Trophoblast cell (in vitro differentiated cells and primary cell): ENCODE measurements at regions not wholly inside any gene's neighbourhood (a gene's known extent, or its start where the extent isn't known, plus 50 kb on each side); places are given as distances from the start of the nearest gene placed in this dataset.
"Not testable (repeated sequence)": the region's sequence is repeated elsewhere in the genome, so short reads cannot be mapped to it uniquely, and the experiment has no call there.

ENCODE experiments used
- DNase-seq, 2 donors: peaks; one replicate each; pipeline ENCODE4 v3.0.0-alpha.2; 2016
- H2AFZ ChIP-seq: 2 replicates; pipeline ENCODE4 v1.6.1; 2013; ENCODE audit warnings: low read length, moderate library complexity, mild to moderate bottlenecking; ENCODE audit not compliant: insufficient read depth, poor library complexity
- H2AK5ac ChIP-seq: 2 replicates; pipeline ENCODE4 v1.6.1; 2013; ENCODE audit warnings: mild to moderate bottlenecking, low read length
- H2BK120ac ChIP-seq: 2 replicates; pipeline ENCODE4 v1.6.1; 2013; ENCODE audit warnings: low read length, mild to moderate bottlenecking, moderate library complexity; ENCODE audit not compliant: insufficient read depth, poor library complexity
- H2BK12ac ChIP-seq: 2 replicates; pipeline ENCODE4 v1.6.1; 2013; ENCODE audit warnings: mild to moderate bottlenecking, low read length, moderate library complexity
- H2BK5ac ChIP-seq: 2 replicates; pipeline ENCODE4 v1.6.1; 2013; ENCODE audit warnings: low read length, low read depth, moderate library complexity, mild to moderate bottlenecking; ENCODE audit not compliant: poor library complexity
- H3K14ac ChIP-seq: 2 replicates; pipeline ENCODE4 v1.6.1; 2013; ENCODE audit warnings: mild to moderate bottlenecking, low read length
- H3K18ac ChIP-seq: 2 replicates; pipeline ENCODE4 v1.6.1; 2013; ENCODE audit warnings: mild to moderate bottlenecking, low read length
- H3K23ac ChIP-seq: 2 replicates; pipeline ENCODE4 v1.6.1; 2013; ENCODE audit warnings: low read length
- H3K27ac ChIP-seq: 2 replicates; pipeline ENCODE4 v1.5.1; 2013; ENCODE audit warnings: low read depth, mild to moderate bottlenecking, inconsistent platforms, low read length, moderate library complexity
- H3K27me3 ChIP-seq: 2 replicates; pipeline ENCODE4 v1.6.1; 2013; ENCODE audit warnings: inconsistent platforms, mild to moderate bottlenecking, low read length, moderate library complexity; ENCODE audit not compliant: insufficient read depth
- H3K36me3 ChIP-seq, 2 experiments: 1 replicate in 1 of 2; 2 replicates in 1 of 2; pipeline ENCODE4 v1.6.1; 2013; ENCODE audit warnings: low read length in 2 of 2, mild to moderate bottlenecking in 2 of 2, moderate library complexity in 1 of 2; ENCODE audit not compliant: insufficient read depth in 2 of 2, control insufficient read depth in 1 of 2
- H3K4ac ChIP-seq: 2 replicates; pipeline ENCODE4 v1.6.1; 2013; ENCODE audit warnings: low read depth, mild to moderate bottlenecking, low read length, moderate library complexity
- H3K4me1 ChIP-seq, 2 experiments: 1 replicate in 1 of 2; 2 replicates in 1 of 2; pipeline ENCODE4 v1.6.1; 2013; ENCODE audit warnings: low read length in 2 of 2, mild to moderate bottlenecking in 2 of 2, moderate library complexity in 1 of 2; ENCODE audit not compliant: insufficient read depth in 2 of 2, control insufficient read depth in 1 of 2
- H3K4me2 ChIP-seq: 2 replicates; pipeline ENCODE4 v1.6.1; 2013; ENCODE audit warnings: inconsistent platforms, mild to moderate bottlenecking, low read length, moderate library complexity
- H3K4me3 ChIP-seq: 2 replicates; pipeline ENCODE4 v1.5.1; 2013; ENCODE audit warnings: mild to moderate bottlenecking, low read depth, low read length, inconsistent platforms
- H3K79me1 ChIP-seq: one replicate; pipeline ENCODE4 v1.6.1; 2013; ENCODE audit warnings: low read length
- H3K79me2 ChIP-seq: 2 replicates; pipeline ENCODE4 v1.6.1; 2013; ENCODE audit warnings: low read length, mild to moderate bottlenecking; ENCODE audit not compliant: control insufficient read depth, insufficient read depth, poor library complexity
- H3K9ac ChIP-seq: 2 replicates; pipeline ENCODE4 v1.6.1; 2013; ENCODE audit warnings: mild to moderate bottlenecking, low read length
- H3K9me3 ChIP-seq: 2 replicates; pipeline ENCODE4 v1.6.1; 2013; ENCODE audit warnings: low read depth, mild to moderate bottlenecking, control low read depth, inconsistent platforms, low read length; ENCODE audit not compliant: insufficient read depth
- H4K12ac ChIP-seq: 2 replicates; pipeline ENCODE4 v1.6.1; 2013; ENCODE audit warnings: low read depth, mild to moderate bottlenecking, low read length, moderate library complexity
- H4K8ac ChIP-seq: 2 replicates; pipeline ENCODE4 v1.6.1; 2013; ENCODE audit warnings: low read depth, mild to moderate bottlenecking, low read length, moderate library complexity
- H4K91ac ChIP-seq: one replicate; pipeline ENCODE4 v1.6.1; 2013; ENCODE audit warnings: low read depth, mild to moderate bottlenecking, low read length, moderate library complexity
- WGBS: extraction: QIAGEN DNeasy Blood & Tissue Kit; methylation state at CpG from one replicate; pipeline ENCODE4 v1.1.7; 2013; ENCODE audit warnings: missing lambda C conversion rate; ENCODE audit not compliant: insufficient read length, insufficient coverage; ENCODE audit errors: extremely low coverage; 5-methylcytosine and 5-hydroxymethylcytosine counted together

- not testable (repeated sequence) for DNase-seq, H3K4me2 ChIP-seq, H3K4me1 ChIP-seq, H2BK5ac ChIP-seq, H2AK5ac ChIP-seq, H3K79me1 ChIP-seq, H3K79me2 ChIP-seq, H4K8ac ChIP-seq, H3K27me3 ChIP-seq, H3K4ac ChIP-seq, H3K9me3 ChIP-seq, H3K36me3 ChIP-seq, H2AFZ ChIP-seq, H3K18ac ChIP-seq, H2BK120ac ChIP-seq, H3K4me3 ChIP-seq, H3K23ac ChIP-seq, H3K14ac ChIP-seq, H2BK12ac ChIP-seq, H4K91ac ChIP-seq, H4K12ac ChIP-seq, H3K9ac ChIP-seq, H3K27ac ChIP-seq
- WGBS: no CpG with 5 or more reads among the region's 2 CpGs
Observed at GRCh38 chr2:129204581-129204980, 774.9 kb upstream of the RAB6C start.

DNA sequence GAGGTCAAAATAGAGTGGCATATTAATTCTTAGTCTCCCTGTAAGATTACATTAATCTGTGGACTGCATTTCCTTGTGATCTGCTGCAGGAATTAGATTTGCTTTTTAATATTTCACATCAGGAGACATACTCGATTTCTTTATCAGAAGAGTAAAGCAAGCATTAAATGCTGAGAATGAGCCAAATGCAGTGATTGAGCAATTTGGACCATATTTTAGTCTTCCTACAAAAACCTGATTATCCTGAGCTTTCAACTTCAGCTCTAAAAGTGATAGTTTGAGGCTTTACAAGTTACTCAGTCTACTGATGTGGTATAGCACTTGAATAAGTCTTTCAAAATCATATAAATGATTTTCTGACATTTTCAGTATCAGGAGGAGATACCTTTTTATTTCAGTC, 774.3 kb upstream of the RAB6C start:
- H2BK5ac ChIP-seq: no peak overlapping the region
- no peaks in the 10 kb centered on the region for H3K79me2 ChIP-seq
- H4K91ac ChIP-seq: no peak overlapping the region
- no peaks in the 10 kb centered on the region for H3K79me1 ChIP-seq
- no peak overlapping the region for H3K4me3 ChIP-seq
- no peak overlapping the region for H3K14ac ChIP-seq
- H2AFZ ChIP-seq: no peak overlapping the region
- no CpG with 5 or more reads among the region's 1 CpG for WGBS
- no peak overlapping the region for H2BK120ac ChIP-seq
- DNase-seq: no peak
- no peak overlapping the region for H3K23ac ChIP-seq
- H3K36me3 ChIP-seq: no peaks in the 10 kb centered on the region
- no peak overlapping the region for H2AK5ac ChIP-seq
- peaks cover 0 to 3% of the 10 kb centered on the region in 2 experiments for H3K4me1 ChIP-seq
- no peak overlapping the region for H4K8ac ChIP-seq
- H3K9ac ChIP-seq: no peak overlapping the region
- H4K12ac ChIP-seq: no peak overlapping the region
- no peak overlapping the region for H3K4ac ChIP-seq
- no peaks in the 10 kb centered on the region for H3K27me3 ChIP-seq
- no peak overlapping the region for H3K18ac ChIP-seq
- H2BK12ac ChIP-seq: no peak overlapping the region
- H3K4me2 ChIP-seq: no peak overlapping the region
- H3K9me3 ChIP-seq: no peaks in the 10 kb centered on the region
- H3K27ac ChIP-seq: no peak overlapping the region

- Histone ChIP-seq H4K91ac (no peak overlapping the region), H3K27me3 (no peaks in the 10 kb centered on the region), H3K27ac (no peak overlapping the region), H3K4me2 (no peak overlapping the region), H2AK5ac (no peak overlapping the region), H3K79me2 (no peaks in the 10 kb centered on the region), H3K14ac (no peak overlapping the region), H3K4me1 (peaks cover 0 to 3% of the 10 kb centered on the region in 2 experiments), H4K8ac (no peak overlapping the region), H3K9ac (no peak overlapping the region), H3K18ac (no peak overlapping the region), H3K4me3 (no peak overlapping the region), H2AFZ (no peak overlapping the region), H2BK5ac (no peak overlapping the region), H4K12ac (no peak overlapping the region), H3K9me3 (no peaks in the 10 kb centered on the region), H3K23ac (no peak overlapping the region), H3K36me3 (no peaks in the 10 kb centered on the region), H2BK12ac (no peak overlapping the region), H3K4ac (no peak overlapping the region), H3K79me1 (no peaks in the 10 kb centered on the region), H2BK120ac (no peak overlapping the region)
- DNase-seq: no peak
- no CpG with 5 or more reads among the region's 5 CpGs for WGBS
Observed at GRCh38 chr2:129205766-129206165, 773.7 kb upstream of the RAB6C start.

DNA sequence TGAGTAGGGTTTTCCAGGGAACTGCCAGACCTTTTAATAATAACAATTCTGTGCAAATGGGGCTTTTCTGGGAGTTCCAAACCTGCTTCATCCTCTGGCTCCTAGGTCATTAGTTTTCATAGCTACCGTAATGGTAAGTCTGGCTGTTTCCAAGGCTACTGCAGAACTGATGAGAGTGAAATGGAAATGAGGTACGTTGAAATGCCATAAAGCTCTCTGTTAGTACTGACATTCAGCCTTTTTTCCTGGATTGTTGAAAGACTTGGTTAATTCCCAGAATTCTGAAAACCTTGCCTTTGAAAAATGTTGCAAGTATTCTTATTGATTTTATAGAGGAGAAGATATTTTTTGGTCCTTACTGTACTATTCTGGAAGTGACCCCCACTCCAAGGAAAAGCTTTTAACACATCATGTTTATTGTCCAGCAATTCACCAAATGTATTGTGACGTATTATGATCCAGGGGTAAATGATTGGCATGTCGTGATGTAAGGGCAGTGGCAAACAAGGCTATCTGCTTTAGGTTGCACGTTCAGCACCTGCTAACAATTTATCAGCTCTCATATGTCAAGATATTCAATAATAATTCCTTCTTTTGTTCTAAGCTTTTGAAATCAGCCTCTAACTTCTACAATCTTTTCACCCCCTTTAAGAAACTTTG, 767.0 kb upstream of the RAB6C start:
- H2AK5ac ChIP-seq: no peak overlapping the region
- no peak overlapping the region for H2AFZ ChIP-seq
- no peak overlapping the region for H3K9ac ChIP-seq
- no peak overlapping the region for H4K91ac ChIP-seq
- no peak overlapping the region for H3K27ac ChIP-seq
- H3K23ac ChIP-seq: no peak overlapping the region
- H3K79me1 ChIP-seq: no peaks in the 10 kb centered on the region
- WGBS: no CpG with 5 or more reads among the region's 5 CpGs
- no peak overlapping the region for H4K12ac ChIP-seq
- no peak overlapping the region for H3K4me2 ChIP-seq
- no peak overlapping the region for H2BK12ac ChIP-seq
- no peaks in the 10 kb centered on the region for H3K27me3 ChIP-seq
- no peaks in the 10 kb centered on the region for H3K9me3 ChIP-seq
- no peaks in the 10 kb centered on the region for H3K79me2 ChIP-seq
- DNase-seq: no peak
- no peak overlapping the region for H3K4me3 ChIP-seq
- H2BK5ac ChIP-seq: no peak overlapping the region
- peaks cover 0 to 3% of the 10 kb centered on the region in 2 experiments for H3K4me1 ChIP-seq
- no peak overlapping the region for H3K4ac ChIP-seq
- no peak overlapping the region for H3K18ac ChIP-seq
- H3K36me3 ChIP-seq: no peaks in the 10 kb centered on the region
- H3K14ac ChIP-seq: no peak overlapping the region
- H2BK120ac ChIP-seq: no peak overlapping the region
- H4K8ac ChIP-seq: no peak overlapping the region
